ENCODE measurements at regions not wholly inside any gene's neighbourhood (a gene's known extent, or its start where the extent isn't known, plus 50 kb on each side); places are given as distances from the start of the nearest gene placed in this dataset.
"Not testable (repeated sequence)": the region's sequence is repeated elsewhere in the genome, so short reads cannot be mapped to it uniquely, and the experiment has no call there.

- H3K27ac ChIP-seq: no peak overlapping the region
- no peak for TF ChIP-seq POLR2AphosphoS5 (IDR thresholded peaks at IDR 0.05)
- no peak for TF ChIP-seq CTCF (IDR thresholded peaks at IDR 0.05)
- TF ChIP-seq EP300 (IDR thresholded peaks at IDR 0.05): no peak
- no peaks in the 10 kb centered on the region for H3K36me3 ChIP-seq
- no peak overlapping the region for H3K4me3 ChIP-seq
- WGBS, 5 donors: 31 to 59% (median 46%) methylated on average over 1 of the region's 1 CpG
- intact Hi-C loops (cut with DNase I; ENCODE audit: low total_unique reads): no loop called here
- DNase-seq: peak in 1 of 2 donors; percentile 10
- H3K9me3 ChIP-seq: no peaks in the 10 kb centered on the region
- H3K4me1 ChIP-seq: no peaks in the 10 kb centered on the region
- no peaks in the 10 kb centered on the region for H3K27me3 ChIP-seq
Measured at GRCh38 chr4:29336861-29337260, 1383.3 kb upstream of the PCDH7 start.

- WGBS, 5 donors: 89 to 98% (median 95%) methylated on average over 2 of the region's 2 CpGs
- no peaks in the 10 kb centered on the region for H3K4me1 ChIP-seq
- no peak overlapping the region for H3K4me3 ChIP-seq
- no peak for TF ChIP-seq POLR2AphosphoS5 (IDR thresholded peaks at IDR 0.05)
- intact Hi-C loops (cut with DNase I; ENCODE audit: low total_unique reads): no loop called here
- H3K27me3 ChIP-seq: no peaks in the 10 kb centered on the region
- H3K36me3 ChIP-seq: no peaks in the 10 kb centered on the region
- peaks cover 0 to 11% (median 2%) of the 10 kb centered on the region in 4 donors for H3K9me3 ChIP-seq
- no peak overlapping the region for H3K27ac ChIP-seq
- DNase-seq: no peak
Measured at GRCh38 chr4:29372971-29373370, 1347.2 kb upstream of the PCDH7 start.

- no peak overlapping the region for H3K27ac ChIP-seq
- no peak overlapping the region for H3K4me3 ChIP-seq
- H3K4me1 ChIP-seq: no peaks in the 10 kb centered on the region
- intact Hi-C loops (cut with DNase I; ENCODE audit: low total_unique reads): no loop called here
- no peaks in the 10 kb centered on the region for H3K27me3 ChIP-seq
- DNase-seq: no peak
- WGBS, 5 donors: 13 to 38% (median 25%) methylated on average over 1 of the region's 1 CpG
- peaks cover 0 to 4% (median 0%) of the 10 kb centered on the region in 4 donors for H3K9me3 ChIP-seq
- no peaks in the 10 kb centered on the region for H3K36me3 ChIP-seq
- TF ChIP-seq POLR2A (IDR thresholded peaks at IDR 0.05) (no peak), EP300 (IDR thresholded peaks at IDR 0.05) (no peak)
Measured at GRCh38 chr4:29375716-29376115, 1344.5 kb upstream of the PCDH7 start.

GRCh38 chr4:29378237-29378636 is 1341.9 kb upstream of the PCDH7 start:
- not testable (repeated sequence) for H3K27me3 ChIP-seq

GRCh38 chr4:29390921-29391320 is 1329.2 kb upstream of the PCDH7 start:
- no peaks in the 10 kb centered on the region for H3K36me3 ChIP-seq
- WGBS, 5 donors: 87 to 97% (median 92%) methylated on average over 1 of the region's 1 CpG
- H3K9me3 ChIP-seq: peaks cover 0 to 8% (median 0%) of the 10 kb centered on the region in 4 donors
- no peaks in the 10 kb centered on the region for H3K27me3 ChIP-seq
- no peak overlapping the region for H3K4me3 ChIP-seq
- DNase-seq: no peak
- no peak overlapping the region for H3K27ac ChIP-seq
- TF ChIP-seq EP300 (IDR thresholded peaks at IDR 0.05): no peak
- no peak for TF ChIP-seq CTCF (IDR thresholded peaks at IDR 0.05)
- TF ChIP-seq POLR2A (IDR thresholded peaks at IDR 0.05): no peak
- TF ChIP-seq POLR2AphosphoS5 (IDR thresholded peaks at IDR 0.05): no peak
- H3K4me1 ChIP-seq: no peaks in the 10 kb centered on the region
- intact Hi-C loops (cut with DNase I; ENCODE audit: low total_unique reads): no loop called here

More at GRCh38 chr4:29378237-29378636, 1341.9 kb upstream of the PCDH7 start:
- intact Hi-C loops (cut with DNase I; ENCODE audit: low total_unique reads); H3K4me3 ChIP-seq; H3K9me3 ChIP-seq; H3K36me3 ChIP-seq; H3K27ac ChIP-seq; H3K4me1 ChIP-seq; DNase-seq: not testable (repeated sequence)

- no peaks in the 10 kb centered on the region for H3K27me3 ChIP-seq
- no peaks in the 10 kb centered on the region for H3K4me1 ChIP-seq
- TF ChIP-seq EP300 (IDR thresholded peaks at IDR 0.05): no peak
- TF ChIP-seq CTCF (IDR thresholded peaks at IDR 0.05): no peak
- no peak for TF ChIP-seq POLR2A (IDR thresholded peaks at IDR 0.05)
- WGBS, 5 donors: 46 to 59% (median 54%) methylated on average over 3 of the region's 3 CpGs
- no peaks in the 10 kb centered on the region for H3K36me3 ChIP-seq
- intact Hi-C loops (cut with DNase I; ENCODE audit: low total_unique reads): no loop called here
- DNase-seq: no peak
- H3K27ac ChIP-seq: no peak overlapping the region
- H3K9me3 ChIP-seq: no peaks in the 10 kb centered on the region
- no peak overlapping the region for H3K4me3 ChIP-seq
Measured at GRCh38 chr4:29405116-29405515, 1315.1 kb upstream of the PCDH7 start.
